GM19452 (cell line): ENCODE measurements at regions not wholly inside any gene's neighbourhood (a gene's known extent, or its start where the extent isn't known, plus 50 kb on each side); places are given as distances from the start of the nearest gene placed in this dataset.

Experiments
- ATAC-seq: cut with Tn5 transposase; IDR thresholded peaks from one replicate; pipeline ENCODE4 v1.9.1; 2021; ENCODE audit not compliant: unreplicated experiment

- no peak for ATAC-seq
These were observed 552.3 kb downstream of the NUF2 start for GRCh38 chr1:163874070-163874469.

GRCh38 chr1:163875200-163875926, 553.6 kb downstream of the NUF2 start:
- ATAC-seq: no peak

- no peak for ATAC-seq
These were observed 554.2 kb downstream of the NUF2 start for GRCh38 chr1:163875927-163876320.

- no peak for ATAC-seq
These were observed 554.8 kb downstream of the NUF2 start for GRCh38 chr1:163876546-163876945.

- ATAC-seq: no peak
These were observed 555.3 kb downstream of the NUF2 start for GRCh38 chr1:163877016-163877415.

GRCh38 chr1:163885510-163885909, 563.8 kb downstream of the NUF2 start:
- no peak for ATAC-seq

DNA sequence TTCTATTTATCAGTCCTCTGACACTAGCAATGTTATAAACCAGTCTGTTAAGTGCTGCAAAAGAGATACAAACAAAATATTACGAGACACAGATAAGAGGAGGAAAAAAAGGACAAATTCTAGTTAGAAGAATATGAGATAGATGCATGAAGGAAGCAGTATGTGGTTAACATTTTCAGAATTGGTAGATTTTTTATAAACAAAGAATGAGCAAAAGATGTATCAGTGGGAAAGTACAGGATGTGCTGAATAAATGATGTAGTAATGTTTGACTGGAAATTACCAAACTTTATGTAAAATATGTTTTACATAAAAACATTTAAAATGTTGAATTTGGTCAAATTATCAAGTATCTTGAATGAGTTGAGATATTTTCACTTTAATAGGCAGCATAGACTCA, 574.2 kb downstream of the NUF2 start:
- ATAC-seq: no peak

- ATAC-seq: no peak
These were observed 575.8 kb downstream of the NUF2 start for GRCh38 chr1:163897412-163898155.

GRCh38 chr1:163906283-163906682, 584.5 kb downstream of the NUF2 start:
- ATAC-seq: no peak

DNA sequence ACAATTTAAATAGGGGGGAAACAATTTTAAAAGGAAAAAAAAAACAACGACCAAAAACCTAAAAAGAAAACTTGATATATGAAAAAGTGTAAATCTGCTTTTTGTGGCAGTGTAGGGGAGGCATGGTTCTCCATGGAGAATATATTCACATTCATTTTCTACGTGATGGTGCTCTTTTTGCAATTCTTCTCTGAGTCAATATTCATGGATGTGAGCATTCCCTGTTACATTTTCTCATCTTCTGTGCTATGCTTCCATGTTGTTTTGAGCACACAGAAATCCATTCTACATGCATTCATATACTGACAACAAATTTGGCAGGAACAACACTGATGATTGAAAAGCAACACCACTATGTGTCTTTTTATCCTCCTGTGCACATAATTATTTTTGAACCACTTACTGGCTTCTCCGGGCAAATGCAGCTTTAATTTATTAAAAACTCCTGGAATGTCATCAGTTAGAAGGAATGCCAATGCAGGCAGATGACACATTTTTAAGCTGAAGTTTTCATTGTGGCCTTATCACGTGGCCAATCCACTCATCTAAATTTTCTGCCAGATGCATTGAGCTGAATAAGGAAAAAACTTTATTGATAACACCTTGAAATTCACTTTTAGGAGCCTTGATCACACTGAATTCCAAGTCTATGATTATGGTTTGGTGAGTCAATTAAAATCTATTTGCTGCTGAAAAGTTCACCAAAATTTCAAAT, 590.6 kb downstream of the NUF2 start:
- no peak for ATAC-seq

DNA sequence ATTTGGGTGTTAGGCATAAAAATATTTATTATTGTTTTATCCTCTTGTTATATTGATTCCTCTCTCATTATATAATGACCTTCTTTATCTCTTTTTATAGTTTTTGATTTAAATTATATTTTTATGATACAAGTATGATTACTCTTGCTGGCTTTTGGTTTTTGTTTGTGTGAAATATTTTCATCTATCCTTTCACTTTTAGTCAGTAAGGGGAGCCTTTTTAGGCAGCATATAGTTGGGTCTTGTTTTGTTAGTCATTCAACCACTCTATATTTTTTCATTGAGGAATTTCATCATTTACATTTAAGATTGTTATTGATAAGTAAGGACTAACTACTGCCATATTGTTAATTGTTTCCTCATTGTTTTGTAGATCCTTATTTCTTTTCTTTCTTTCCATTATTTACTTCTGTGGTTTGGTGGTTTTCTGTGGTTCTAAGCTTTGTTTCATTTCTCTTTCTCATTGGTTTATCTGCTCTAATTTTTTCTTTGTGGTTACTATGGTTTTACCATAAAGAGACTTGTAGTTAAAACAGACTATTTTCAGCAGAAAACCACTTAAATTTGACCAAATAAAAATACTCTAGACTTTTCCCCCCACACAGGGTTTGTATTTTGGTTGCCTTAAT, 593.1 kb downstream of the NUF2 start:
- no peak for ATAC-seq

DNA sequence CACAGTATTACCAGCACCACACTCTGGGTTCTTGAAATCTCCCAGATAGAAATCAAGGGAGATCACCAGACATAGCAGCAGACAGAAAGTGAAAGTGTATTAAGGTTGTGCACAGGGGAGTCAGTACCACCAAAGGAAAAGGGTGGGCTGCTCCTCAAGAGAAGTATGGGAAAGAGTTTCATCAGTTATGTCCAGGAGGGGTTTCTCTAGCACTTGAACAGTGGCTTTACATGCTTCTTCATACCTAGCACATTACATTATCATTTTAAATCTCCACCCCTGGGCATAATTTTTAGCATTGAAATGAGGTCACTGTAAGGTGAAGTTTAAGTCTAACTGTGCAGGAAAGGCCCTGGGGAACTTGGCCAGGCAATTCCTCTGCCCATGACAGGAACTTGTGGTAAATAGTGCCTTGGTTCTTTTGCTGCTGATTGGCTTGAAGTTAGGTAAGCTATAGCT, 601.0 kb downstream of the NUF2 start:
- ATAC-seq: peak; percentile 83

DNA sequence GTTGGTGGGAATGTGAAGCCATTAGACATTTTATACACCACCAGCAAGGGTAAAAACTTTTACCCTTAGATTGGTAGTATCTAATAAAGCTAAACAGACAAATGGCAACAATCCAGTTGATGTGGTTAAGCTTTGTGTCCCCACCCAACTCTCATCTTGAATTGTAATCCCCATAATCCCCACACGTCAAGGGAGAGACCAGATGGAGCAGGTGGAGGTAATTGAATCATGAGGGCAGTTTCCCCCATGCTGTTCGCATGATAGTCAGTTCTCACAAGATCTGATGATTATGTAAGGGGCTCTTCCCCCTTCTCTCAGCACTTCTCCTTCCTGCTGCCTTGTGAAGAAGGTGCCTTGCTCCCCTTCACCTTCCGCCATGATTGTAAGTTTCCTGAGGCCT, 602.3 kb downstream of the NUF2 start:
- no peak for ATAC-seq

- no peak for ATAC-seq
These were observed 605.7 kb downstream of the NUF2 start for GRCh38 chr1:163927493-163927892.

DNA sequence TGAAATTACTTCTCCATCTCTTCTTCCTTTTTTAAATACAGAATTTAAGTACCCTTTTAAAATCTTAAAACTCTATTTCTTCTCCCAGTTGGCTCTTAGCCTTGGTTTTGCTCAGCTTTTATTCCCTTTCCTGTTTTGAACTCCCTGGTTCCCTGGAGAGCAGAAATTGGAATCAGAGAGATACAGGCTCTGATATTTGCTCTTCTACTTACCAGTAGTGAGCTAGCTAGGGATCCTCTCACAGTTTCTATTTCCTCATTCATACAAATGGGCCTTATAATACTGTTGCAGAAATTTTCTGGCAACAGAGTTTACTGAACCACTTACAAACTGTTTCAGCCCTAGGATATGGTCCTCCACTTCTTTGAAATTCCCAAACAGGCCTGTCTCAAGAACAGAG, 606.3 kb downstream of the NUF2 start:
- no peak for ATAC-seq

- no peak for ATAC-seq
These were observed 606.9 kb downstream of the NUF2 start for GRCh38 chr1:163928651-163929050.

GRCh38 chr1:163932901-163933300, 611.1 kb downstream of the NUF2 start:
- ATAC-seq: no peak

GRCh38 chr1:163933437-163933836, 611.7 kb downstream of the NUF2 start:
- no peak for ATAC-seq

GRCh38 chr1:163935738-163936374, 614.1 kb downstream of the NUF2 start:
- ATAC-seq: no peak

GRCh38 chr1:163959622-163960021, 599.4 kb upstream of the PBX1 start:
- no peak for ATAC-seq

- ATAC-seq: no peak
These were observed 588.8 kb upstream of the PBX1 start for GRCh38 chr1:163970151-163970550.
